DMS79 (cell line): ENCODE measurements at regions not wholly inside any gene's neighbourhood (a gene's known extent, or its start where the extent isn't known, plus 50 kb on each side); places are given as distances from the start of the nearest gene placed in this dataset.
"Not testable (repeated sequence)": the region's sequence is repeated elsewhere in the genome, so short reads cannot be mapped to it uniquely, and the experiment has no call there.

Source experiments
- DNase-seq: peaks from one replicate; lab custom pipeline; 2025; lab: John Stamatoyannopoulos, UW

- DNase-seq: no peak
Measured at GRCh38 chr5:152527358-152528052, 122.4 kb upstream of the NMUR2 start.

GRCh38 chr5:152529440-152529839 is 124.4 kb upstream of the NMUR2 start:
- no peak for DNase-seq

- peak; percentile 1 for DNase-seq
Measured at GRCh38 chr5:152532714-152533113, 127.6 kb upstream of the NMUR2 start.

- no peak for DNase-seq
Measured at GRCh38 chr5:152534641-152535040, 129.6 kb upstream of the NMUR2 start.

GRCh38 chr5:152542741-152543140 is 137.7 kb upstream of the NMUR2 start:
- DNase-seq: no peak

GRCh38 chr5:152546493-152546892 is 141.4 kb upstream of the NMUR2 start:
- DNase-seq: no peak

- peak; percentile 4 for DNase-seq
Measured at GRCh38 chr5:152547202-152547601, 142.1 kb upstream of the NMUR2 start.

- no peak for DNase-seq
Measured at GRCh38 chr5:152549709-152550108, 144.6 kb upstream of the NMUR2 start.

GRCh38 chr5:152551061-152551460 is 146.0 kb upstream of the NMUR2 start:
- DNase-seq: no peak

- DNase-seq: no peak
Measured at GRCh38 chr5:152556784-152557183, 151.7 kb upstream of the NMUR2 start.

- DNase-seq: no peak
Measured at GRCh38 chr5:152560512-152561137, 155.5 kb upstream of the NMUR2 start.

- no peak for DNase-seq
Measured at GRCh38 chr5:152568016-152568415, 162.9 kb upstream of the NMUR2 start.

- DNase-seq: no peak
Measured at GRCh38 chr5:152572812-152573211, 167.7 kb upstream of the NMUR2 start.

- DNase-seq: no peak
Measured at GRCh38 chr5:152584103-152584502, 179.0 kb upstream of the NMUR2 start.

GRCh38 chr5:152592416-152592815 is 187.3 kb upstream of the NMUR2 start:
- DNase-seq: no peak

- DNase-seq: no peak
Measured at GRCh38 chr5:152593388-152593787, 188.3 kb upstream of the NMUR2 start.

GRCh38 chr5:152595405-152595804 is 190.3 kb upstream of the NMUR2 start:
- no peak for DNase-seq

- DNase-seq: no peak
Measured at GRCh38 chr5:152599096-152599495, 194.0 kb upstream of the NMUR2 start.

GRCh38 chr5:152601806-152602732 is 197.0 kb upstream of the NMUR2 start:
- DNase-seq: no peak

- not testable (repeated sequence) for DNase-seq
Measured at GRCh38 chr5:152606050-152606449, 201.0 kb upstream of the NMUR2 start.

GRCh38 chr5:152606776-152607364 is 201.8 kb upstream of the NMUR2 start:
- DNase-seq: no peak

- DNase-seq: no peak
Measured at GRCh38 chr5:152607401-152608160, 202.5 kb upstream of the NMUR2 start.
